ENCODE measurements at regions not wholly inside any gene's neighbourhood (a gene's known extent, or its start where the extent isn't known, plus 50 kb on each side); places are given as distances from the start of the nearest gene placed in this dataset.
"Not testable (repeated sequence)": the region's sequence is repeated elsewhere in the genome, so short reads cannot be mapped to it uniquely, and the experiment has no call there.

GRCh38 chr5:3341446-3342240 is 254.0 kb upstream of the IRX1 start:
- no peak for DNase-seq

- no peak for DNase-seq
Measured at GRCh38 chr5:3340471-3340870, 255.2 kb upstream of the IRX1 start.

- no peak for DNase-seq
Measured at GRCh38 chr5:3339798-3340115, 255.9 kb upstream of the IRX1 start.

- no peak for DNase-seq
Measured at GRCh38 chr5:3339092-3339797, 256.4 kb upstream of the IRX1 start.

GRCh38 chr5:3337812-3338541 is 257.7 kb upstream of the IRX1 start:
- DNase-seq = no peak

- no peak for DNase-seq
Measured at GRCh38 chr5:3336666-3337065, 259.0 kb upstream of the IRX1 start.

- no peak for DNase-seq
Measured at GRCh38 chr5:3335301-3335700, 260.3 kb upstream of the IRX1 start.

GRCh38 chr5:3333836-3334235 is 261.8 kb upstream of the IRX1 start:
- no peak for DNase-seq

- DNase-seq = no peak
Measured at GRCh38 chr5:3333105-3333504, 262.5 kb upstream of the IRX1 start.

- no peak for DNase-seq
Measured at GRCh38 chr5:3331819-3332218, 263.8 kb upstream of the IRX1 start.

GRCh38 chr5:3330442-3330841 is 265.2 kb upstream of the IRX1 start:
- DNase-seq = no peak

- no peak for DNase-seq
Measured at GRCh38 chr5:3329427-3329826, 266.2 kb upstream of the IRX1 start.

- DNase-seq = no peak
Measured at GRCh38 chr5:3326841-3327232, 268.8 kb upstream of the IRX1 start.

- no peak for DNase-seq
Measured at GRCh38 chr5:3325972-3326840, 269.4 kb upstream of the IRX1 start.

GRCh38 chr5:3325201-3325971 is 270.2 kb upstream of the IRX1 start:
- DNase-seq = no peak

GRCh38 chr5:3324421-3325101 is 271.1 kb upstream of the IRX1 start:
- DNase-seq = no peak

- not testable (repeated sequence) for DNase-seq
Measured at GRCh38 chr5:3323966-3324365, 271.7 kb upstream of the IRX1 start.

- DNase-seq = no peak
Measured at GRCh38 chr5:3323144-3323543, 272.5 kb upstream of the IRX1 start.

GRCh38 chr5:3322642-3323041 is 273.0 kb upstream of the IRX1 start:
- DNase-seq = no peak

- no peak for DNase-seq
Measured at GRCh38 chr5:3321923-3322322, 273.7 kb upstream of the IRX1 start.

GRCh38 chr5:3321119-3321760 is 274.4 kb upstream of the IRX1 start:
- DNase-seq = no peak
